ENCODE measurements at regions not wholly inside any gene's neighbourhood (a gene's known extent, or its start where the extent isn't known, plus 50 kb on each side); places are given as distances from the start of the nearest gene placed in this dataset.
A peak's percentile ranks its signal among the peaks of the same experiment; 100 is the strongest.
"Not testable (repeated sequence)": the region's sequence is repeated elsewhere in the genome, so short reads cannot be mapped to it uniquely, and the experiment has no call there.

DNA sequence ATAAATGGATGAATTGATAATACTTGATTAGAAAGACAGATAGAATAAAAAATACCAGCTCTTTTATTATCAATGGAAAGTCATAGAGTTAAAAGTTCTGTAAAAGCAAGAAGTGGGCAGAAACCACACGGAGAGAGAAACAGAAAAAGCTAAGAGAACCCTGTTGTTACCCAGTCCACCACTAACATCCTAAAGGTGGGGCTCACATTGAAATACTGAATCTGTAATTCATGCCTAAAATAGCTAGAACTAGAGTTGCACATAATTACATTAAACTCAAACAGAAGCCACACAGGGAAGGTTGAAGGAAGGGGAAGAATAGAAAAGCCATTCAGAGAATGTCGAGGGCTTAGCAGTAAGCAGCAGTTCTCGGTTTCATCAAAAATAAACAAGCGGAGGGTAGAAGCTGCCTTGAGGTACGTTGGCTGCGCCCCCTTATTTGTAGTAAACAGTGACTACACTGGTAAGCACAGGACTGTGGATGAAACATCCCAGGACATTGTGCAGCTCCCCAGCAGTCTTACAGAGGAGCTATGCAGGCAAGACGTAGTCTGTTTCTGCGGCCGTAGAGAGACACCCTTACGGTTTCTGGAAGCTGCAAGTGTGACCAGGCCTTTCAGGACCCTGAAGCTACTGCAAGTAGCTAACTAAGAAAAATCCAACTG lies 1247.0 kb upstream of the GYPC start:
- peak; percentile 19 for DNase-seq (ENCODE audit: low read depth)
- TF ChIP-seq, protein P1, sequence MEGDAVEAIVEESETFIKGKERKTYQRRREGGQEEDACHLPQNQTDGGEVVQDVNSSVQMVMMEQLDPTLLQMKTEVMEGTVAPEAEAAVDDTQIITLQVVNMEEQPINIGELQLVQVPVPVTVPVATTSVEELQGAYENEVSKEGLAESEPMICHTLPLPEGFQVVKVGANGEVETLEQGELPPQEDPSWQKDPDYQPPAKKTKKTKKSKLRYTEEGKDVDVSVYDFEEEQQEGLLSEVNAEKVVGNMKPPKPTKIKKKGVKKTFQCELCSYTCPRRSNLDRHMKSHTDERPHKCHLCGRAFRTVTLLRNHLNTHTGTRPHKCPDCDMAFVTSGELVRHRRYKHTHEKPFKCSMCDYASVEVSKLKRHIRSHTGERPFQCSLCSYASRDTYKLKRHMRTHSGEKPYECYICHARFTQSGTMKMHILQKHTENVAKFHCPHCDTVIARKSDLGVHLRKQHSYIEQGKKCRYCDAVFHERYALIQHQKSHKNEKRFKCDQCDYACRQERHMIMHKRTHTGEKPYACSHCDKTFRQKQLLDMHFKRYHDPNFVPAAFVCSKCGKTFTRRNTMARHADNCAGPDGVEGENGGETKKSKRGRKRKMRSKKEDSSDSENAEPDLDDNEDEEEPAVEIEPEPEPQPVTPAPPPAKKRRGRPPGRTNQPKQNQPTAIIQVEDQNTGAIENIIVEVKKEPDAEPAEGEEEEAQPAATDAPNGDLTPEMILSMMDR (IDR thresholded peaks at IDR 0.05; ENCODE audit: insufficient read depth, low read depth, low read length, missing control alignments) = no peak
- no peak overlapping the region for H3K4me3 ChIP-seq (ENCODE audit: low read depth, low read length)

DNA sequence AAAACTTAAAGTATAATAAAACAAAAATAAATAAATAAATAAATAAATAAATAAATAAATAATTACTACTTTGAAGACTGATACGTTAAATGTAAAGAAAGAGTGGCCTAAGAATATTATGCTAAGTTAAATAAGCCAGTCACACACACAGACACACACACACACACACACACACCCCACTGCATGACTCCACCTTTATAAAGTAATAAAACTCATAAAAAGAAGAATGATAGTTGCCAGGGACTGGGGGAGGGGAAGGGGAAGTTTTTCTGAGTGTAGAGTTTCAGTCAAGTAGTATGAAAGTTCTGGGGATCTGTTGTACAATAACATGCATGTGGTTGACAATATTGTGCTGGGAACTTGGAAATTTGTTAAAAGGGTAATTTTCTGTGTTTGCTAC lies 1237.5 kb upstream of the GYPC start:
- TF ChIP-seq, protein P1 (IDR thresholded peaks at IDR 0.05; ENCODE audit: insufficient read depth, low read depth, low read length, missing control alignments) = no peak
- DNase-seq (ENCODE audit: low read depth) = no peak
- no peak overlapping the region for H3K4me3 ChIP-seq (ENCODE audit: low read depth, low read length)

DNA sequence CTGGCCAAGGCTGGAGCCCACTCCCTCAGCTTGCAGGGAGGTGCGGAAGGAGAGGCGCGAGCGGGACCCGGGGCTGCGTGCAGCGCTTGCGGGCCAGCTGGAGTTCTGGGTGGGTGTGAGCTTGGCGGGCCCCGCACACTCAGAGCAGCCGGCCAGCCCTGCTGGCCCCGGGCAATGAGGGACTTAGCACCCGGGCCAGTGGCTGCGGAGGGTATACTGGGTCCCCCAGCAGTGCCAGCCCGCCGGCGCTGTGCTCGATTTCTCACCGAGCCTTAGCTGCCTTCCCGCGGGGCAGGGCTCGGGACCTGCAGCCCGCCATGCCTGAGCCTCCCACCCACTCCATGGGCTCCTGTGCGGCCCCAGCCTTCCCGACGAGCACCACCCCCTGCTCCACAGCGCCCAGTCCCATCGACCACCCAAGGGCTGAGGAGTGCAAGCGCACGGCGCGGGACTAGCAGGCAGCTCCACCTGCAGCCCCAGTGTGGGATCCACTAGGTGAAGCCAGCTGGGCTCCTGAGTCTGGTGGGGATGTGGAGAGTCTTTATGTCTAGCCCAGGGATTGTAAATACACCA lies 1233.7 kb upstream of the GYPC start:
- DNase-seq (ENCODE audit: low read depth); H3K4me3 ChIP-seq (ENCODE audit: low read depth, low read length): not testable (repeated sequence)

DNA sequence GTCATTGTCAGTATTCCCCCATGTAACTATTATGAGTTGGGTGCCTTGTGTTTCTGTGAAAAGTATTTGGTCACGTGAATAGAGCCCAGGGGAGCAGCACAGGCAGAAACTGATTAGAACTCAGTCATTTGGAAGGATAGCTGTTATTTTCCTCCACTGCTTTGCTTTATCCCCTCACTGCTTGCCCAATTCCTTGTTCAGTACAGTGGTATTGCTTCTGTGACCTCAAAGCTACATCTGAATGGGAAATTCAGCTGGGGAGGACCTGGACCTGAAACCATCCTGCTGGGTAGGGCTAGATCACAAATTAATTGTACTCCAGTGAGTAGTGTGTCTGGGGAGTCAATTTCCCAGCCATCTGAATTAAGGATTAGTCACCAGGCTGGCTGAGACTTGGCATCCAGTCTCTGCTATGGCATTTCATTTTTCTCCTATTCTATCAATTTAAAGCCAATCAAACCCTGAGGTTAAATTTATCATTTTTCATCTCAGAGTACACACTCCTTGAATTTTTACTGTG lies 1231.6 kb upstream of the GYPC start:
- DNase-seq (ENCODE audit: low read depth) = no peak
- H3K4me3 ChIP-seq (ENCODE audit: low read depth, low read length) = no peak overlapping the region
- TF ChIP-seq, protein P1 (IDR thresholded peaks at IDR 0.05; ENCODE audit: insufficient read depth, low read depth, low read length, missing control alignments) = no peak

DNA sequence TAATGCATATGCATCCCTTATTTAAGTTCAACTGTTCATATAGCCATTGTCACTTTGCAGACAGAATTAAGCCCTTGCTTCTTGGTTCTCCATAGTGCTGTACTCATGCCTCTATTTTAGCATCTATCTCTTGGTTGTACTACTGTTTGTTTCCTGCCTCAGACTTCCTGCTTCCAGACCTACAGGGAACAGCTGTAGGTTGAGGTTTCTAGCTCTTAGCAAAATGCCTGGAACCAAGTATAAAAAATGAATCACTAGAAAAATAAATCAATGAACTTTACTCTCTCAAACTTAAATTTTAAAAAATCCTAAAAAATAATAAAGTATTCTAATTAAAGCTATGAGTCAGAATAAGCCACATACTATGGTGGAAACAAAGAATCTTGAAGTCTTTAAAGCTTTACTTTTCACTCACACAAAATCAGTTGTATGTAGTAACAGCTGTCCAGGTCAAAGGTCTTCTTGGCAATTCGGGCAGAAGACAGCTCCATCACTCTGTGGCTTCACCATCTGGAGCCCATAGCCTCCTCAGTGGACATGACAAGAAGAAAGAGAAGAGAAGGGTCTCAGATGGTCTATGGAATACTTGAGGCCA lies 1228.1 kb upstream of the GYPC start:
- TF ChIP-seq, protein P1 (IDR thresholded peaks at IDR 0.05; ENCODE audit: insufficient read depth, low read depth, low read length, missing control alignments) = no peak
- DNase-seq (ENCODE audit: low read depth) = no peak
- H3K4me3 ChIP-seq (ENCODE audit: low read depth, low read length) = no peak overlapping the region

DNA sequence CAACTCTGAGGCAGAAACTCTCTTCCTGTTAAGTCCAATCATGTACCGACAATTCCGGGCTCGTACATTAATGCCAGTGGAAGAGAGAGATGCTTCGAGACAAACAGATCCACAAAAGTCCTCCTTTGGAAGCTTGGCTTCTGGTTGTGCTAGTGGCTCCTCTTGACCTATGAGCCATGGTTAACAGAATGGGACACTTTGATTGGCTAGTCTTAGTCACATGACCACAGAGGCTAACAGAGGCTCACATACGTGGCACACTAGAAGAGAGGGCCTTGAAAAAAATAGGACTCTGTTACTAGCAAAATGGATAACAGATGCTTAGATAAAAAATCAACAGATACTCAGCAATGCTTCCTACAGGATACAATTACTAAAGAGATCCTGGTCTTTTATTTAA lies 1211.9 kb upstream of the GYPC start:
- no peak for DNase-seq (ENCODE audit: low read depth)
- TF ChIP-seq, protein P1 (IDR thresholded peaks at IDR 0.05; ENCODE audit: insufficient read depth, low read depth, low read length, missing control alignments) = no peak
- H3K4me3 ChIP-seq (ENCODE audit: low read depth, low read length) = no peak overlapping the region

DNA sequence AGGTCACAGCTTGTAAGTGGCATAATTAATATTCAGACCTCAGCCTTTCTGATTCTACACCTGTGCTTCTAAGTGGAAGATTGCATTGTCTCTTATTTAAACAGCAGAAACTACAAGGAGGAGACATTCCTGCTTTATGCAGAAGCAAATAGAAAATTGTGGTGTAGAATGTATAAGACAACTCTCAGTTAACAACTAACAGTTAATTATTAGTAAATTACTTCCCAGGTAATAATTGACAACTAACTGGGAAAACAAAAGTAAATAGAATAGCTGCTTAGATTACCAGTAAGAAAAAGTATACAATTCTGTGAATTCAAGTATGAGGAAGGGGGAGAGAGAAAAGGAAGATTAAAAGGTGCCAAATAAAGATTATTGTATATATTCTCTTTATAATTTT lies 1210.5 kb upstream of the GYPC start:
- TF ChIP-seq, protein P1 (IDR thresholded peaks at IDR 0.05; ENCODE audit: insufficient read depth, low read depth, low read length, missing control alignments) = no peak
- no peak for DNase-seq (ENCODE audit: low read depth)
- no peak overlapping the region for H3K4me3 ChIP-seq (ENCODE audit: low read depth, low read length)

Data from GM12865 (cell line).